ENCODE measurements at regions not wholly inside any gene's neighbourhood (a gene's known extent, or its start where the extent isn't known, plus 50 kb on each side); places are given as distances from the start of the nearest gene placed in this dataset.

GRCh38 chr4:166673911-166674310, 560.4 kb downstream of the SPOCK3 start:
- H3K36me3 Mint-ChIP-seq = no peaks in the 10 kb centered on the region
- intact Hi-C loops (cut with micrococcal nuclease) = no loop called here
- ChIA-PET POLR2A (no interaction called here), CTCF (no interaction called here)
- H3K27me3 Mint-ChIP-seq = no peaks in the 10 kb centered on the region
- no peak overlapping the region for H3K27ac Mint-ChIP-seq
- no peak for DNase-seq
- Histone ChIP-seq H3K4me3 (ENCODE audit: low read length) (no peak overlapping the region), H3K36me3 (ENCODE audit: control insufficient read depth in 2 of 3, insufficient read depth in 3 of 3, low read length in 3 of 3) (no peaks in the 10 kb centered on the region), H3K27ac (ENCODE audit: low read depth, low read length) (no peak overlapping the region), H3K27me3 (ENCODE audit: control insufficient read depth in 2 of 2, insufficient read depth in 2 of 2, low read length in 2 of 2) (no peaks in the 10 kb centered on the region), H3K9me3 (ENCODE audit: control insufficient read depth in 2 of 3, low read length in 3 of 3) (no peaks in the 10 kb centered on the region), H3K4me1 (ENCODE audit: control insufficient read depth in 2 of 2, insufficient read depth in 2 of 2, low read length in 2 of 2) (no peaks in the 10 kb centered on the region)
- no peak overlapping the region for H3K4me3 Mint-ChIP-seq
- no peaks in the 10 kb centered on the region for H3K4me1 Mint-ChIP-seq
- no peak for ATAC-seq
- H3K9me3 Mint-ChIP-seq = peaks cover 0 to 22% (median 5%) of the 10 kb centered on the region in 11 donors

GRCh38 chr4:166675411-166675810, 558.9 kb downstream of the SPOCK3 start:
- POLR2A ChIA-PET = no interaction called here
- Mint-ChIP-seq H3K36me3 (no peaks in the 10 kb centered on the region), H3K4me3 (no peak overlapping the region), H3K9me3 (peaks cover 0 to 18% (median 5%) of the 10 kb centered on the region in 11 donors), H3K27ac (no peak overlapping the region), H3K27me3 (no peaks in the 10 kb centered on the region), H3K4me1 (no peaks in the 10 kb centered on the region)
- Histone ChIP-seq H3K27ac (ENCODE audit: low read depth, low read length) (no peak overlapping the region), H3K4me3 (ENCODE audit: low read length) (no peak overlapping the region), H3K9me3 (ENCODE audit: control insufficient read depth in 2 of 3, low read length in 3 of 3) (no peaks in the 10 kb centered on the region), H3K27me3 (ENCODE audit: control insufficient read depth in 2 of 2, insufficient read depth in 2 of 2, low read length in 2 of 2) (no peaks in the 10 kb centered on the region), H3K36me3 (ENCODE audit: control insufficient read depth in 2 of 3, insufficient read depth in 3 of 3, low read length in 3 of 3) (no peaks in the 10 kb centered on the region), H3K4me1 (ENCODE audit: control insufficient read depth in 2 of 2, insufficient read depth in 2 of 2, low read length in 2 of 2) (no peaks in the 10 kb centered on the region)
- intact Hi-C loops (cut with micrococcal nuclease) = no loop called here
- CTCF ChIA-PET = no interaction called here
- no peak for ATAC-seq
- no peak for DNase-seq

DNA sequence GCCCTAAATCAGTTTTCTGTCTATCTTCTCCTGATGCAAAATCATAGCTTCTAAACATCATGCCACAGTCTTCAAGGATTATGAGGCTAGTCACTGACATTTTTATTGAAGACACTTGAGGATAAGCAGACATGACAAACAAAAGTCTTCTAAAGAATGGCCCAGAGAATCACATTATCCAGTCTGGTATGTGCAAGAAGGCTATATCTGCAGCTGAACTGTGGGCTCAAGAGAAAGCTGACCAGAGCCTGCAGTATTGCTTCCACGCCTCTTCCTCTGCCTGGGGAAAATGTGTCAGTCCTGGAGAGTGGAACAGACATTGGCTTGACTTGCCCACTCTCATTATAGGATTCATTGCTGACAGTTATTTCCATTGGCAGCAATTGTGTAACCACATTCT, 553.5 kb downstream of the SPOCK3 start:
- H3K27ac Mint-ChIP-seq = no peak overlapping the region
- H3K4me1 ChIP-seq (ENCODE audit: control insufficient read depth in 2 of 2, insufficient read depth in 2 of 2, low read length in 2 of 2) = no peaks in the 10 kb centered on the region
- no peaks in the 10 kb centered on the region for H3K27me3 Mint-ChIP-seq
- no peak overlapping the region for H3K4me3 ChIP-seq (ENCODE audit: low read length)
- ChIA-PET CTCF (no interaction called here), POLR2A (no interaction called here)
- no peaks in the 10 kb centered on the region for H3K36me3 Mint-ChIP-seq
- H3K9me3 ChIP-seq (ENCODE audit: control insufficient read depth in 2 of 3, low read length in 3 of 3) = no peaks in the 10 kb centered on the region
- no peaks in the 10 kb centered on the region for H3K27me3 ChIP-seq (ENCODE audit: control insufficient read depth in 2 of 2, insufficient read depth in 2 of 2, low read length in 2 of 2)
- intact Hi-C loops (cut with micrococcal nuclease) = no loop called here
- no peak overlapping the region for H3K27ac ChIP-seq (ENCODE audit: low read depth, low read length)
- no peak for ATAC-seq
- no peak for DNase-seq
- H3K4me1 Mint-ChIP-seq = no peaks in the 10 kb centered on the region
- H3K9me3 Mint-ChIP-seq = peaks cover 0 to 13% (median 3%) of the 10 kb centered on the region in 11 donors
- H3K4me3 Mint-ChIP-seq = no peak overlapping the region
- H3K36me3 ChIP-seq (ENCODE audit: control insufficient read depth in 2 of 3, insufficient read depth in 3 of 3, low read length in 3 of 3) = no peaks in the 10 kb centered on the region

- Mint-ChIP-seq H3K36me3 (no peaks in the 10 kb centered on the region), H3K4me1 (no peaks in the 10 kb centered on the region), H3K9me3 (peaks cover 0 to 6% (median 1%) of the 10 kb centered on the region in 11 donors), H3K27me3 (no peaks in the 10 kb centered on the region), H3K4me3 (no peak overlapping the region), H3K27ac (no peak overlapping the region)
- POLR2A ChIA-PET = no interaction called here
- H3K27me3 ChIP-seq (ENCODE audit: control insufficient read depth in 2 of 2, insufficient read depth in 2 of 2, low read length in 2 of 2) = no peaks in the 10 kb centered on the region
- ATAC-seq (no peak), DNase-seq (no peak)
- CTCF ChIA-PET = no interaction called here
- no peaks in the 10 kb centered on the region for H3K36me3 ChIP-seq (ENCODE audit: control insufficient read depth in 2 of 3, insufficient read depth in 3 of 3, low read length in 3 of 3)
- no peak overlapping the region for H3K27ac ChIP-seq (ENCODE audit: low read depth, low read length)
- intact Hi-C loops (cut with micrococcal nuclease) = no loop called here
- H3K4me3 ChIP-seq (ENCODE audit: low read length) = no peak overlapping the region
- H3K4me1 ChIP-seq (ENCODE audit: control insufficient read depth in 2 of 2, insufficient read depth in 2 of 2, low read length in 2 of 2) = no peaks in the 10 kb centered on the region
- no peaks in the 10 kb centered on the region for H3K9me3 ChIP-seq (ENCODE audit: control insufficient read depth in 2 of 3, low read length in 3 of 3)
Measured at GRCh38 chr4:166682200-166682599, 552.1 kb downstream of the SPOCK3 start.

Measured in naive thymus-derived CD4-positive, alpha-beta T cell (primary cell).